Breast epithelium (tissue), 4 donors: ENCODE measurements at regions not wholly inside any gene's neighbourhood (a gene's known extent, or its start where the extent isn't known, plus 50 kb on each side); places are given as distances from the start of the nearest gene placed in this dataset.

ENCODE experiments used
- DNase-seq, 2 donors: peaks; one replicate each; pipeline ENCODE4 v3.0.0-alpha.2; 2019; ENCODE audit warnings: low spot score in 2 of 2
- H3K27ac ChIP-seq, 2 donors: fragments of 200-600 bp; sonication (generic) in 1 of 2; one replicate each; pipeline ENCODE4 v1.5.1; 2016 to 2019; ENCODE audit warnings: mild to moderate bottlenecking in 1 of 2
- H3K27me3 ChIP-seq, 2 donors: fragments of 200-600 bp; sonication (generic) in 1 of 2; one replicate each; pipeline versions ENCODE4 v1.5.1 to v1.6.0; 2017 to 2019; ENCODE audit warnings: control low read depth in 1 of 2, mild to moderate bottlenecking in 1 of 2
- H3K36me3 ChIP-seq: fragments of 200-600 bp; one replicate; pipeline ENCODE4 v1.5.1; 2019
- H3K4me1 ChIP-seq, 2 donors: fragments of 200-600 bp; sonication (generic); one replicate each; pipeline ENCODE4 v1.5.1; 2016 to 2019; ENCODE audit warnings: control low read depth in 1 of 2
- H3K4me3 ChIP-seq, 3 donors: fragments of 200-600 bp; sonication (generic); 1 replicate in 2 of 3; 2 replicates in 1 of 3; pipeline ENCODE4 v1.5.1; 2016 to 2019; ENCODE audit warnings: mild to moderate bottlenecking in 3 of 3, moderate library complexity in 2 of 3
- H3K9me3 ChIP-seq, 2 donors: fragments of 200-600 bp; sonication (generic) in 1 of 2; one replicate each; pipeline ENCODE4 v1.5.1; 2016 to 2019; ENCODE audit warnings: control low read depth in 1 of 2
- CTCF ChIP-seq, 3 donors: fragments of 450-650 bp; IDR thresholded peaks; one replicate each; pipeline ENCODE4 v1.5.1; 2016 to 2017; ENCODE audit warnings: antibody characterized with exemption in 3 of 3, mild to moderate bottlenecking in 3 of 3, moderate library complexity in 3 of 3
- POLR2A ChIP-seq: fragments of 450-650 bp; IDR thresholded peaks from one replicate; pipeline ENCODE4 v1.6.1; 2016; ENCODE audit warnings: antibody characterized with exemption, mild to moderate bottlenecking, moderate library complexity
- POLR2AphosphoS5 ChIP-seq, 3 donors: sonication (generic); formaldehyde crosslinking; IDR thresholded peaks; one replicate each; pipeline ENCODE4 v1.6.1; 2017; ENCODE audit warnings: antibody characterized with exemption in 3 of 3
- intact Hi-C: fragments of 100-400 bp; cut with DNase I; formaldehyde crosslinking; loops from one replicate; pipeline ENCODE4 v1.15.1; 2023; ENCODE audit warnings: low total_unique reads

- Histone ChIP-seq H3K27ac (no peak overlapping the region), H3K27me3 (no peaks in the 10 kb centered on the region), H3K36me3 (no peaks in the 10 kb centered on the region), H3K4me3 (no peak overlapping the region), H3K9me3 (no peaks in the 10 kb centered on the region), H3K4me1 (no peaks in the 10 kb centered on the region)
- no peak for DNase-seq
- intact Hi-C loops, result no loop called here
- TF ChIP-seq CTCF (IDR thresholded peaks at IDR 0.05), result no peak
- no peak for TF ChIP-seq POLR2A
- TF ChIP-seq POLR2AphosphoS5 (IDR thresholded peaks at IDR 0.05), result no peak
Measured at GRCh38 chr2:209044307-209044706, 379.5 kb upstream of the MAP2 start.

GRCh38 chr2:209046163-209046562, 377.7 kb upstream of the MAP2 start:
- no peak overlapping the region for H3K4me3 ChIP-seq
- H3K27me3 ChIP-seq, result no peaks in the 10 kb centered on the region
- intact Hi-C loops, result no loop called here

GRCh38 chr2:209049608-209050007, 374.2 kb upstream of the MAP2 start:
- Histone ChIP-seq H3K27ac (no peak overlapping the region), H3K4me1 (no peaks in the 10 kb centered on the region), H3K27me3 (no peaks in the 10 kb centered on the region), H3K9me3 (no peaks in the 10 kb centered on the region), H3K36me3 (no peaks in the 10 kb centered on the region), H3K4me3 (no peak overlapping the region)
- intact Hi-C loops, result no loop called here
- DNase-seq, result no peak
- no peak for TF ChIP-seq CTCF (IDR thresholded peaks at IDR 0.05)
- TF ChIP-seq POLR2AphosphoS5 (IDR thresholded peaks at IDR 0.05), result no peak
- TF ChIP-seq POLR2A, result no peak

More at GRCh38 chr2:209046163-209046562, 377.7 kb upstream of the MAP2 start:
- no peaks in the 10 kb centered on the region for H3K36me3 ChIP-seq
- H3K4me1 ChIP-seq, result no peaks in the 10 kb centered on the region
- DNase-seq, result no peak
- H3K27ac ChIP-seq, result no peak overlapping the region
- TF ChIP-seq CTCF (IDR thresholded peaks at IDR 0.05), result no peak
- no peak for TF ChIP-seq POLR2A
- no peaks in the 10 kb centered on the region for H3K9me3 ChIP-seq

GRCh38 chr2:209062210-209062609, 361.6 kb upstream of the MAP2 start:
- Histone ChIP-seq H3K36me3 (no peaks in the 10 kb centered on the region), H3K9me3 (no peaks in the 10 kb centered on the region), H3K27ac (no peak overlapping the region), H3K27me3 (no peaks in the 10 kb centered on the region), H3K4me1 (no peaks in the 10 kb centered on the region), H3K4me3 (no peak overlapping the region)
- no peak for DNase-seq
- TF ChIP-seq POLR2A, result no peak
- TF ChIP-seq POLR2AphosphoS5 (IDR thresholded peaks at IDR 0.05), result no peak
- no peak for TF ChIP-seq CTCF (IDR thresholded peaks at IDR 0.05)
- intact Hi-C loops, result no loop called here

DNA sequence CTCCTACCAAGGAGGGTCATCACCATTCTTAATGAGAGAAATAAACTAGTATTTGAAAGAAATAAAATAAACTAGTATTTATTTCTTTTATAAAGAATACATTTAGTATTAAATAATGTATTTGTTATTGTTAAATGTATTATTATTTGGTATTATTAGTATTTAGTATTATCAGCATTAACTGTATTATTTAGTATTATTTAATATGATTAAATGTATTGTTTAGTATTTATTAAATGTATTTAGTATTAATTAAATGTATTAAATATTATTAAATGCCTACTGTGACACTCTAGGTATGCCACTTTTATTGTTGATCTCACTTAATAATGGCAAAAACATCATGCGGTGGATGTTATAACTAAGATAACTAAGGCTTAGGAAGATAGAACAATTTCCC, 353.6 kb upstream of the MAP2 start:
- Histone ChIP-seq H3K4me1 (no peaks in the 10 kb centered on the region), H3K27me3 (no peaks in the 10 kb centered on the region), H3K4me3 (no peak overlapping the region), H3K9me3 (no peaks in the 10 kb centered on the region), H3K36me3 (no peaks in the 10 kb centered on the region), H3K27ac (no peak overlapping the region)
- no peak for TF ChIP-seq CTCF (IDR thresholded peaks at IDR 0.05)
- no peak for TF ChIP-seq POLR2A
- TF ChIP-seq POLR2AphosphoS5 (IDR thresholded peaks at IDR 0.05), result no peak
- DNase-seq, result no peak
- intact Hi-C loops, result no loop called here
